Duodenal mucosa (tissue), 2 donors: ENCODE measurements at regions not wholly inside any gene's neighbourhood (a gene's known extent, or its start where the extent isn't known, plus 50 kb on each side); places are given as distances from the start of the nearest gene placed in this dataset.
"Not testable (repeated sequence)": the region's sequence is repeated elsewhere in the genome, so short reads cannot be mapped to it uniquely, and the experiment has no call there.

Experiments used
- H3K27ac ChIP-seq: one replicate; pipeline ENCODE4 v1.7.0; 2013; ENCODE audit warnings: low read depth, low read length
- H3K27me3 ChIP-seq, 2 donors: one replicate each; pipeline ENCODE4 v1.7.0; 2013; ENCODE audit warnings: low read length in 2 of 2, control low read depth in 1 of 2; ENCODE audit not compliant: insufficient read depth in 2 of 2, control insufficient read depth in 1 of 2
- H3K36me3 ChIP-seq, 2 donors: one replicate each; pipeline ENCODE4 v1.7.0; 2013; ENCODE audit warnings: low read length in 2 of 2, control low read depth in 1 of 2; ENCODE audit not compliant: insufficient read depth in 2 of 2, control insufficient read depth in 1 of 2
- H3K4me1 ChIP-seq, 2 donors: one replicate each; pipeline ENCODE4 v1.7.0; 2013; ENCODE audit warnings: low read length in 2 of 2, control low read depth in 1 of 2; ENCODE audit not compliant: insufficient read depth in 2 of 2, control insufficient read depth in 1 of 2
- H3K4me3 ChIP-seq, 2 donors: one replicate each; pipeline ENCODE4 v1.7.0; 2013; ENCODE audit warnings: low read length in 2 of 2, low read depth in 1 of 2
- H3K9ac ChIP-seq, 2 donors: one replicate each; pipeline ENCODE4 v1.7.0; 2013; ENCODE audit warnings: low read length in 2 of 2, low read depth in 1 of 2
- H3K9me3 ChIP-seq, 2 donors: one replicate each; pipeline ENCODE4 v1.7.0; 2013; ENCODE audit warnings: low read length in 2 of 2, control low read depth in 1 of 2; ENCODE audit not compliant: control insufficient read depth in 1 of 2

DNA sequence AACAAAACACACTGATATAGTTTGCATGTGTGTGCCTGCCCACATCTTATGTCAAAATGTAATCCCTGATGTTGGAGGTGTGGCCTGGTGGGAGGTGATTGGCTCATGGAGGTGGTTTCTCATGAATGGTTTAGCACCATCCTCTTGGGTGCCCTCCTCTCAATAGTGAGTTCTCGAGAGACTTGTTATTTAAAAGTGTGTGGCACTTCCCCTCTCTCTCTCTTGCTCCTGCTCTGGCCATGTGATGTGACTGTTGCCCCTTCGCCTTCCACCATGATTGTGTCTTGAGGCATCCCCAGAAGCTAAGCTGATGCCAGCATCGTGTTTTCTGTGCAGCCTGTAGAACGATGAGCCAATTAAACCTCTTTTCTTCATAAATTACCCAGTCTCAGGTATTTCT, 454.1 kb upstream of the DCN start:
- Histone ChIP-seq H3K4me3 (no peak overlapping the region), H3K4me1 (no peaks in the 10 kb centered on the region), H3K27me3 (no peaks in the 10 kb centered on the region), H3K9me3 (no peaks in the 10 kb centered on the region), H3K9ac (no peak overlapping the region), H3K36me3 (no peaks in the 10 kb centered on the region), H3K27ac (no peak overlapping the region)

DNA sequence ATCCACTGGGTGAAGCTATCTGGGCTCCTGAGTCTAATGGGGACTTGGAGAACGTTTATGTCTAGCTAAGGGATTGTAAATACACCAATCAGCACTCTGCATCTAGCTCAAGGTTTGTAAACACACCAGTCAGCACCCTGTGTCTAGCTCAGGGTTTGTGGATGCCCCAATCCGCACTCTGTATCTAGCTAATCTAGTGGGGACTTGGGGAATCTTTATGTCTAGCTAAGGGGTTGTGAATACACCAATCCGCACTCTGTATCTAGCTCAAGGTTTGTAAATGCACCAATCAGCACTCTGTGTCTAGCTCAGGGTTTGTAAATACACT, 451.7 kb upstream of the DCN start:
- H3K4me1 ChIP-seq, H3K4me3 ChIP-seq, H3K36me3 ChIP-seq, H3K9me3 ChIP-seq, H3K9ac ChIP-seq, H3K27me3 ChIP-seq, H3K27ac ChIP-seq: not testable (repeated sequence)

DNA sequence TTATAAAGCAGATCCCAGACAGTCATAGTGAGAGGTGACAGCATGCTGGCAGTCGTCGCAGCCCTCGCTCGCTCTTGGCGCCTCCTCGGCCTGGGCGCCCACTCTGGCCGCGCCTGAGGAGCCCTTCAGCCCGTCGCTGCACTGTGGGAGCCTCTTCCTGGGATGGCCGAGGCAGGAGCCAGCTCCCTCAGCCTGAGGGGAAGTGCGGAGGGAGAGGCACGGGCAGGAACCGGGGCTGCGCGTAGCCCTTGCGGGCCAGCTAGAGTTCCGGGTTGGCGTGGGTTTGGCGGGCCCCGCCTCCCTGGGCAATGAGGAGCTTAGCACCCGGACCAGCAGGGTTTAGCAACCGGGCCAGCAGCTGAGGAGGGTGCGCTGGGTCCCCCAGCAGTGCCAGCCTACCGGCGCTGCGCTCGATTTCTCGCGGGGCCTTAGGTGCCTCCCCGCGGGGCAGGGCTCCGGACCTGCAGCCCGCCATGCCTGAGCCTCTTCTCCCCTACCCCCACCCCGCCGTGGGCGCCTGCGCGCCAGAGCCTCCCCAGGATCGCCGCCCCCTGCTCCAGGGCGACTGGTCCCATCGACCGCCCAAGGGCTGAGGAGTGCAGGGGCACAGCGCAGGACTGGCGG, 451.2 kb upstream of the DCN start:
- H3K9ac ChIP-seq: no peak overlapping the region
- H3K36me3 ChIP-seq: no peaks in the 10 kb centered on the region
- H3K4me3 ChIP-seq: no peak overlapping the region
- H3K4me1 ChIP-seq: no peaks in the 10 kb centered on the region
- H3K27ac ChIP-seq: no peak overlapping the region
- no peaks in the 10 kb centered on the region for H3K27me3 ChIP-seq
- no peaks in the 10 kb centered on the region for H3K9me3 ChIP-seq

DNA sequence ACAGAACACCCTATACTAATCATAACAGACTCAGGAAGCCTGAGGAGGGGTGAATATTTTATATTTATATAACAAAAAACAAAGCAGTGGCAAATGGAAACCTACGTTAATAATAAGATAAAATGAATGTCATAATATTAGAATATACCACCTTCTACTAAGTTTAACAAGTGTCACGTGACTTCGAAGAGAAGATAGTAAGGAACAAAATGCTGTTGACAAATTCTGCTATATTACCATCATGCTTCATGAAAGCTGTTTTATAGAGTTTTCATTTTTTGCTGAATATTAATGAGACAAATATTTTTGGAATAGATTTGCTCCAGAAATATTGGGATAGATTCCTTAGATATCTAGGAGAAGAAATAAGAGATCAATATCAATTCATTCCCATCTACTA, 450.6 kb upstream of the DCN start:
- Histone ChIP-seq H3K36me3 (no peaks in the 10 kb centered on the region), H3K27ac (no peak overlapping the region), H3K27me3 (no peaks in the 10 kb centered on the region), H3K9ac (no peak overlapping the region), H3K9me3 (no peaks in the 10 kb centered on the region), H3K4me1 (no peaks in the 10 kb centered on the region), H3K4me3 (no peak overlapping the region)

DNA sequence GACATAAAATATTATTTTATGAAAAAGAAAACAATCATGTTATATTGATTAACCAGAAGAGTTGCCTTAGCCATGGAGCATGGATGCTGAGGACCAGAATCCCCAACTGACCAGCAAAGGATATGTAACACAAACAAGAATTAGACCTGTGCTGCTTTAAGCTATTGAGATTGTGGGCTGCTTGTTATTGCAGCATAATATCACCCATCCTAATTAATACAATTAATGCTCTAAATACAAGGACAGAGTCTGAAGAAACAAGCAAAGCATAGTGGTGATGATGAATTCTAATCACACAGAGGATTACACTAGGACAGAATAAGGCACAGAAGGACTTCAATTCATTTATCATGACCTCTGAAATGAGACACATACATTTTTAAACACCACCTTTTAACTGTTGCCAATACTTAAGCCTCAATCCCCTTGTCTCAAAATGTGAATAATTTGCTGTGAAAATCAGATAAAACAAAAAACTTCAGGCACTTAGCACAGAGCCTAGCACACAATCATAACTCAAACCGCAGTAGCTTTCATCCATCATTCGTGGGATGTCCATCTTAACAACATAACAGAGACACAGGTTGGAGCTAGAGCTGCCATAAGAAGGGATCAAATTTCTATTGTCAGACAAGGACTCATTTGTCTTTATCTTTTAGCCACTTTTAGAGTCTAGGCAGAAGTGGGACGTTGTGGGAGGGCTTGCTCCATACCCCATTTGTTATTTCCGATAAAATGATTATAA, 449.6 kb upstream of the DCN start:
- Histone ChIP-seq H3K4me3 (no peak overlapping the region), H3K9ac (no peak overlapping the region), H3K36me3 (no peaks in the 10 kb centered on the region), H3K27me3 (no peaks in the 10 kb centered on the region), H3K27ac (no peak overlapping the region), H3K9me3 (no peaks in the 10 kb centered on the region), H3K4me1 (no peaks in the 10 kb centered on the region)

DNA sequence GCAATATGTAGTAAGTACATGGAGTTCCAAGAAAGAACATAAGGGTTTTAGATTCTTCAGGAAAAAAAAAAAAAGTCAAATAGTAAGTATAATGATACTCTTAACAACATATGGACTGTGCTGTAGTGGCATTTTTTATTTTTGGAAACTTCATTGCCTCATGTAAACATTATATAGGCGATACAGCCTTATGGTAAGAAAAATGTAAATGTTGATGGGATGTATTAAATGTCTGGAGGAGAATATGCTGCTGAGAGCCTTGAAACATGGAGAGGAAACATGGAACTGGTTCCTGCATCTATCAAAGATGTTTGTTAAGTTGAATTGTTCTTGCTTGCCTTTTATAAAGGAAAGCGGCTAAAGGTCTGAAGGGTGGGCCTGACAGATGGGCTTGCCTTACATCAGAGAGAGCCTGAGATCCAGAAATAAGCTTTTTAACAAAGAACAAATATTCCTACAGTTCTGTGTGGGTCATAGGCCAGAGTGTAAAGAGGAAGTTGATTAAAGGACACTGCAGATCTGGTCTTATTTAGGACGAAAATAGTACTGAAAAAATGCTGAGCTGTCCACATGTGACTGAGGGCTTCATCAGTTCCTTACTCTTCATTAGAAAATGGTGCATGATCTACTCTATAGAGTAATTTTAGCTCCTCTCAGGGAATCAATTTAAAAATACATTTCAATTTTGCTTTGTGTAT, 448.1 kb upstream of the DCN start:
- Histone ChIP-seq H3K4me3 (no peak overlapping the region), H3K9me3 (no peaks in the 10 kb centered on the region), H3K27me3 (no peaks in the 10 kb centered on the region), H3K4me1 (no peaks in the 10 kb centered on the region), H3K27ac (no peak overlapping the region), H3K9ac (no peak overlapping the region), H3K36me3 (no peaks in the 10 kb centered on the region)

DNA sequence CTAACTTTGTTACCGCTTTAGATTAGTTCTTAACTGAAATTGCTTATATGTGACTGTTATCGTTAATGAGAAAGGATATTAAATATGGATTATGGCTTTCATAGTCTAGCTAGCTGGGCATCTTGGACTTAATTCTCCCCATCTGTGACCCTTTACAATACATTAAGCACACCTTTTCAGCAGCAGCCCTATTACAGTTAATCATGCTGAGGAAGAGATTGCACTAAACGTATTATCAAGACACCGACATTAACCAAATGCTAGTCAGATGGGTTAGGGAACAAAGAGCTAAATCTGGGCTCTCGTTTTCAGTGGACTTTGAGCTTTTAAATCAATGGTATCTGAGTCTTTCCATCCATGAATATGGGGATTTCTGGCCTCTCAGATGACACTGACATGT, 447.5 kb upstream of the DCN start:
- H3K27ac ChIP-seq: no peak overlapping the region
- no peaks in the 10 kb centered on the region for H3K27me3 ChIP-seq
- no peak overlapping the region for H3K4me3 ChIP-seq
- H3K9me3 ChIP-seq: no peaks in the 10 kb centered on the region
- H3K4me1 ChIP-seq: no peaks in the 10 kb centered on the region
- H3K36me3 ChIP-seq: no peaks in the 10 kb centered on the region
- no peak overlapping the region for H3K9ac ChIP-seq

DNA sequence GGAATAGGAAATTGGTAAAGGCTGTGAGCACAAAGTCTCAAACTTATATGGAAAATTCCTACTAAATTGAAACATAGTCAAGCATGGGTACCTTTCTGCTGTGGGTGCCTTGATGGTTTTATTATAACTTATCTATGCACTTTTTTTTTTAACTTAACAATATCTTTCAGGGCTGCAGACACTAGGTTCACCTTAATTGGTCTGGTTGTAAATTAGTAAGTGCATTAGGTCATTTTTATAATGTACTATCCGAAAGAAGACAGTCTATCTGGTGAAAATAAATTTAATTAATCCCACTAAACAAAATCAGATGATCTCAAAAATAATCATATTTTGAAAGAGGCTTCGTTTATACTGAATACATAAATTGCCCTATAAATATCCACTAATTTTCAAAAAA, 446.8 kb upstream of the DCN start:
- Histone ChIP-seq H3K4me1 (no peaks in the 10 kb centered on the region), H3K36me3 (no peaks in the 10 kb centered on the region), H3K27me3 (no peaks in the 10 kb centered on the region), H3K9me3 (no peaks in the 10 kb centered on the region), H3K4me3 (no peak overlapping the region), H3K9ac (no peak overlapping the region), H3K27ac (no peak overlapping the region)

DNA sequence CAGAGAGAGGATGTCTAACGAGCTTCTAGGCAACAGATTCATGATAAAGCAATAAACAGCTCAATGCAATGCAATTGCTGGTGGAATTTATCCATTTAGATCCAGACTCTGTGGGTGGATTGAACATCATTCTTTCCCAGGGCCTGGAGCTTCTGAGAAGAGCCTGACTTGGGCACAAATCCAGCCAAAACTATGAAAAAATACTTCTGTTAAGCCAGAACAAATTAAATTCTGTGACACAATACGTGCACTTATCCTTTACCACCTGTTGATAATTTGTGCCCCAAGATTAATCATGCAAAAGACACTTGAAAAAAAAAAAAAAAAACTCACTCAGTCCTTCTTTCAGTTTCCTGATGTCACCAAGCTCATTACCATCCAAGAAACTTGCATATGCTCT, 446.0 kb upstream of the DCN start:
- Histone ChIP-seq H3K36me3 (no peaks in the 10 kb centered on the region), H3K9me3 (no peaks in the 10 kb centered on the region), H3K4me3 (no peak overlapping the region), H3K4me1 (no peaks in the 10 kb centered on the region), H3K27ac (no peak overlapping the region), H3K27me3 (no peaks in the 10 kb centered on the region), H3K9ac (no peak overlapping the region)

DNA sequence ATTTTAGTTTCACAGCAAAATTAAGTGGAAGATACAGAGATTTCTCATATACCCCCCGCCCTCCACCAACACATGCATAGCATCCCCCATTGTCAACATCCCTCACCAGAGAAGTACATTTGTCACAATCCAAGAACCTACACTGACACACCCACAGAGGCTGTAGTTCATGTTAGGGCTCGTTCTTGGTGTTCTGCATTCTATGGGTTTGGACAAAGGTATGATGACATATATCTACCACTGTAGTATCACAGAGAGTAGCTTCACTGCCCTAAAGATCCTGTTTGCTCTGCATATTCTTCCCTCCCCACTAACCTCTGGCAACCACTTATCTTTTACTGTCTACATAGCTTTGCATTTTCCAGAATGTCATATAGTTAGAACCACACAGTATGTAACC, 444.6 kb upstream of the DCN start:
- Histone ChIP-seq H3K27ac (no peak overlapping the region), H3K4me3 (no peak overlapping the region), H3K27me3 (no peaks in the 10 kb centered on the region), H3K9me3 (no peaks in the 10 kb centered on the region), H3K36me3 (no peaks in the 10 kb centered on the region), H3K4me1 (no peaks in the 10 kb centered on the region), H3K9ac (no peak overlapping the region)
